ENCODE measurements at regions not wholly inside any gene's neighbourhood (a gene's known extent, or its start where the extent isn't known, plus 50 kb on each side); places are given as distances from the start of the nearest gene placed in this dataset.

GRCh38 chr7:54485044-54485443, 57.1 kb upstream of the VSTM2A start:
- Histone ChIP-seq H2AFZ (ENCODE audit: low read depth) (no peak overlapping the region), H3K9ac (no peak overlapping the region), H3K4me3 (IDR thresholded peaks at IDR 0.05; ENCODE audit: insufficient read depth, low read depth, low read length) (no peak overlapping the region), H3K4me1 (ENCODE audit: low read depth, poor library complexity, severe bottlenecking) (no peaks in the 10 kb centered on the region), H3K79me2 (ENCODE audit: insufficient read depth, low read depth) (no peaks in the 10 kb centered on the region), H3K36me3 (ENCODE audit: insufficient read depth) (no peaks in the 10 kb centered on the region), H3K4me2 (no peak overlapping the region), H4K20me1 (ENCODE audit: insufficient read depth) (no peaks in the 10 kb centered on the region), H3K27me3 (ENCODE audit: insufficient read depth, low read depth) (no peaks in the 10 kb centered on the region), H3K27ac (no peak overlapping the region)
- TF ChIP-seq CTCF (conservative IDR thresholded peaks at IDR 0.05; ENCODE audit: low read depth, low read length), result no peak

Measured in KMS-11 (cell line).